ENCODE measurements at regions not wholly inside any gene's neighbourhood (a gene's known extent, or its start where the extent isn't known, plus 50 kb on each side); places are given as distances from the start of the nearest gene placed in this dataset.

DNA sequence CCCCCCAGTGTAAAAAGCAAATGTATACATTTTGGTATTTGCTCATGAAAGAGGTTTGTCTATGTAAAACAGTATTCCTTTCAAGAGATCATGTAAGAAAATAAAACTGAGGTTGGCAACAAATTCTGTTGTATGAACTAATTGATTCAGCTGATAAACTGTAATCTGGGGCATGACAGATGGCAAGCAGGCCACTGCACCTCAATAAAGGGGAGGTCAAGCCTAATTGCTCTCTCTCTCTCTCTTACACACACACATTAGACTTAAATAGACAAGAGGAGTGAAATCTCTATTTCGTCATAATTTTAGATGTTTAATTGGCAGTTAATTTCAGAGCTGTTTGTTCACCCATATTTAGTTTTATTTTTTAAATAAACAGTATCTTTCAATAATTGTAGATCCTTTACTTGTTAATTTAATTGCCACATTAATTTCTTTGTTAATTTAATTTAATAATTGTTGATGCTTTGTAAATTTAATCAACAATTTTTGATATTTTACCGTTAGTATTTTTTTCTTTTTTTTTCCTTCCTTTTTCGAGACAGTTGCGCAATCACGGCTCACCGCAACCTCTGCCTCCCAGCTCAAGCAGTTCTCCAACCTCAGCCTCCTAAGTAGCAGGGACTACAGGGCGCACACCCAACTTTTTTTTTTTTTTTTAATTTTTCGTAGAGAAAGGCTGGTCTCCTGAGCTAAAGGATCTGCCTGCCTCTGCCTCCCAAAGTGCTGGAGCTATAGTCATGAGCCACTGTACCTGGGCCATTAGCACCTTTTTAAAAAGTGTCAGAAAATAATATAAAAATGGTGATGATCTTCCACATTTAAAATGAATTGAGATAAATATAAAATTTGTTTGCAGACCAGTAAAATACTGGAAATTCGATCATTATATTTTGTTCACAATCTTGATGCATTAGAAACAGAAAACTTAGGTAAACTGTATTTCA is 577.7 kb downstream of the SLC16A7 start:
- no peak for TF ChIP-seq CTCF (conservative IDR thresholded peaks at IDR 0.05; ENCODE audit: low read length)
- no peak overlapping the region for H3K4me3 ChIP-seq (ENCODE audit: low read length)
- DNase-seq (ENCODE audit: low read depth), result no peak

GRCh38 chr12:60174476-60174875 is 578.6 kb downstream of the SLC16A7 start:
- peak; percentile 23 for DNase-seq (ENCODE audit: low read depth)
- H3K4me3 ChIP-seq (ENCODE audit: low read length), result no peak overlapping the region
- TF ChIP-seq CTCF (conservative IDR thresholded peaks at IDR 0.05; ENCODE audit: low read length), result no peak

DNA sequence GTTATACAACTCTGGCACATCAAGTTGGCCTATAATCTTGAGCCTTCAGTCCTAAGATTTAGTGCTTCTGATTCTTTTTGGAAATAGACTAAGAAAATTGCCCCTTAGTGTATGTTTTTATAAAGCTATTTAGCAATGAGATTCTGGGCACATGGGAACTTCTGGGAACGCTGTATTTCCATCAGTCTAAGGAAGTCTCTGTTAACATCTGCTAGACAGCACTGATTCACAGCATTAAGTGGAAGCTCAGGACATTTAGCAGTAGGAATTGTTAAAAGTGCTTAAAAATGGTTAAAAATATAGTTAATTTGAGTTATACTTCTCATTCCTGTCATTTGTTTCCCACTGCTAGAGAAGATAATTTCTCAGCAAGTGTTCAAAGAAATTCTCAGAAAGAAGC is 579.1 kb downstream of the SLC16A7 start:
- no peak for TF ChIP-seq CTCF (conservative IDR thresholded peaks at IDR 0.05; ENCODE audit: low read length)
- no peak overlapping the region for H3K4me3 ChIP-seq (ENCODE audit: low read length)
- DNase-seq (ENCODE audit: low read depth), result peak; percentile 27

GRCh38 chr12:60176891-60177290 is 581.1 kb downstream of the SLC16A7 start:
- H3K4me3 ChIP-seq (ENCODE audit: low read length), result no peak overlapping the region
- DNase-seq (ENCODE audit: low read depth), result no peak
- no peak for TF ChIP-seq CTCF (conservative IDR thresholded peaks at IDR 0.05; ENCODE audit: low read length)

- no peak overlapping the region for H3K4me3 ChIP-seq (ENCODE audit: low read length)
- DNase-seq (ENCODE audit: low read depth), result no peak
- TF ChIP-seq CTCF (conservative IDR thresholded peaks at IDR 0.05; ENCODE audit: low read length), result no peak
Measured at GRCh38 chr12:60180298-60180697, 584.5 kb downstream of the SLC16A7 start.

DNA sequence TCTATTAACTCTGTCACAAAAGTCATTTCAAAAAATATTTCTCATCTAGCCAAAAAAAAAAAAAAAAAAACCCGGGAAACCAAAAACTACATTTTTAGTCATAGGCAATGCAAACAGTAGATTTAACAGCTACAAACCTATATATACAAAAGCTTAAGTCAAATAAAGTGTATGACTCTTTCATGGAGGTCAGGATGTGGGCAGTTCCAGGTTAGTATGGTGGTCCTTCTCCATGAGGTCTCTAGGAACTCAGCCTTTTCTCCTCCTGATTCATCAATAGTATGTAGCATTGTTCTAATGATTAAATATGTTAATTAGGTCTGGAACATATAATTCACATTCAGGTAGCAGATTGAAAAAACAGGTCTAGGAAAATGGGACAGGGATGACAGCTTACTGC is 586.5 kb downstream of the SLC16A7 start:
- no peak overlapping the region for H3K4me3 ChIP-seq (ENCODE audit: low read length)

More for the DNA sequence above, 586.5 kb downstream of the SLC16A7 start:
- no peak for DNase-seq (ENCODE audit: low read depth)
- no peak for TF ChIP-seq CTCF (conservative IDR thresholded peaks at IDR 0.05; ENCODE audit: low read length)
